ENCODE measurements at regions not wholly inside any gene's neighbourhood (a gene's known extent, or its start where the extent isn't known, plus 50 kb on each side); places are given as distances from the start of the nearest gene placed in this dataset.

DNA sequence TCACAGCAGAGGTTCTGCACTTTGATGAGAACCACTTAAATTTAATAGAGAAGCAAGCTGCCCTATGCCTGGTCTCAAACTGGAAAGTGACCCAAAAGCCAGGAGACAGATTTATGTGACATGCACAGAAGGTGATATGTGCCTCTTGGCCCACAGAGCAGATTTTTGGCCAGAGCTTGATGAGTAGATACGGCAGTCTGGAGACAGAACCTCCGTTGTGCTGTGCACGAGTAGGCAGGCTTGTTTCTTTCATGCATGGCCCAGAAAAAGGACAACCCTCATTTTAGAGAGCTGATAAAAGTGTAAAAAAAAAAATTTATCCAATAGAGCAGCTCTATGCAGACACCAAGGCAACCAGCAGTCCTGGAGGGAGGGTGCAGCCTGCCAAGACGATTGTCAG lies 423.1 kb downstream of the CNTN6 start:
- Histone ChIP-seq H3K9me3 (replicated peaks in 1 of 3) (no peaks in the 10 kb centered on the region), H3K36me3 (replicated peaks in 1 of 2) (no peaks in the 10 kb centered on the region), H3K27me3 (no peaks in the 10 kb centered on the region), H3K4me1 (replicated peaks in 1 of 2) (no peaks in the 10 kb centered on the region), H3K4me3 (no peak overlapping the region), H3K27ac (no peak overlapping the region)
- TF ChIP-seq CTCF (IDR thresholded peaks at IDR 0.05) (no peak), POLR2A (IDR thresholded peaks at IDR 0.05) (no peak)
- 43 to 52% (median 45%) methylated on average over 4 of the region's 4 CpGs for WGBS, 4 donors
- intact Hi-C loops (cut with DNase I), result no loop called here
- peak in 1 of 7 donors; percentile 53 for DNase-seq

- Histone ChIP-seq H3K9me3 (replicated peaks in 1 of 3) (no peaks in the 10 kb centered on the region), H3K27ac (no peak overlapping the region), H3K4me1 (replicated peaks in 1 of 2) (no peaks in the 10 kb centered on the region), H3K4me3 (no peak overlapping the region), H3K36me3 (replicated peaks in 1 of 2) (no peaks in the 10 kb centered on the region), H3K27me3 (no peaks in the 10 kb centered on the region)
- no peak for DNase-seq
- TF ChIP-seq CTCF (IDR thresholded peaks at IDR 0.05) (no peak), POLR2A (IDR thresholded peaks at IDR 0.05) (no peak)
- 55 to 82% (median 74%) methylated on average over 4 of the region's 4 CpGs for WGBS, 4 donors
- intact Hi-C loops (cut with DNase I), result no loop called here
Measured at GRCh38 chr3:1527786-1528185, 435.0 kb downstream of the CNTN6 start.

DNA sequence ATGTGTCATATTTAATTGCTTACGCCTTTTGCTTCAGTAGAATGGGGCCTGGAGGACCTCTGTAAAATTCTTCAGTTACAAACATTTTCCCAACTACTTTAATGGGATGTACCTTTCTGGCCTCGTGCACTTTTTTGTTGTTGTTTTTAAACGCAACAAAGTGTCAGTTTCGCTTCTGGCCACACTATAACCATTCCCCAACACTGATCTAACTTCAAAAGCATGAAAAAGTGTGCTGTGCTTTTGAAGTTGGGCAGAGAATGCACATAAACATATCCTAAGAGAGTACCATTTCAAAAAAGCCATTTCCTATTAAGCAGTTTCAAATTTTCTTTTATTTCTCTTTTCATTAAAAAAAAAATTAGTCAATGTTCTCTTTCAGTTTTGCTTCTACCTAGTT lies 435.8 kb downstream of the CNTN6 start:
- 56 to 80% (median 74%) methylated on average over 4 of the region's 4 CpGs for WGBS, 4 donors
- no peak overlapping the region for H3K4me3 ChIP-seq
- no peaks in the 10 kb centered on the region for H3K9me3 ChIP-seq (replicated peaks in 1 of 3)
- H3K27ac ChIP-seq, result no peak overlapping the region
- H3K4me1 ChIP-seq (replicated peaks in 1 of 2), result no peaks in the 10 kb centered on the region
- intact Hi-C loops (cut with DNase I), result no loop called here
- TF ChIP-seq CTCF (IDR thresholded peaks at IDR 0.05) (no peak), POLR2A (IDR thresholded peaks at IDR 0.05) (no peak)
- H3K27me3 ChIP-seq, result no peaks in the 10 kb centered on the region
- no peaks in the 10 kb centered on the region for H3K36me3 ChIP-seq (replicated peaks in 1 of 2)
- no peak for DNase-seq

- Histone ChIP-seq H3K4me3 (no peak overlapping the region), H3K4me1 (replicated peaks in 1 of 2) (no peaks in the 10 kb centered on the region), H3K27ac (no peak overlapping the region), H3K27me3 (no peaks in the 10 kb centered on the region), H3K36me3 (replicated peaks in 1 of 2) (no peaks in the 10 kb centered on the region), H3K9me3 (replicated peaks in 1 of 3) (no peaks in the 10 kb centered on the region)
- intact Hi-C loops (cut with DNase I), result no loop called here
- DNase-seq, result no peak
- WGBS, 4 donors, result 54 to 65% (median 58%) methylated on average over 4 of the region's 4 CpGs
- no peak for TF ChIP-seq POLR2A (IDR thresholded peaks at IDR 0.05)
- no peak for TF ChIP-seq CTCF (IDR thresholded peaks at IDR 0.05)
Measured at GRCh38 chr3:1529676-1530075, 436.9 kb downstream of the CNTN6 start.

Measured in adrenal gland (tissue), 9 donors.